KG1 (cell line): ENCODE measurements at regions not wholly inside any gene's neighbourhood (a gene's known extent, or its start where the extent isn't known, plus 50 kb on each side); places are given as distances from the start of the nearest gene placed in this dataset.

Source experiments
- DNase-seq: peaks from one replicate; lab custom pipeline; 2025; lab: John Stamatoyannopoulos, UW

DNA sequence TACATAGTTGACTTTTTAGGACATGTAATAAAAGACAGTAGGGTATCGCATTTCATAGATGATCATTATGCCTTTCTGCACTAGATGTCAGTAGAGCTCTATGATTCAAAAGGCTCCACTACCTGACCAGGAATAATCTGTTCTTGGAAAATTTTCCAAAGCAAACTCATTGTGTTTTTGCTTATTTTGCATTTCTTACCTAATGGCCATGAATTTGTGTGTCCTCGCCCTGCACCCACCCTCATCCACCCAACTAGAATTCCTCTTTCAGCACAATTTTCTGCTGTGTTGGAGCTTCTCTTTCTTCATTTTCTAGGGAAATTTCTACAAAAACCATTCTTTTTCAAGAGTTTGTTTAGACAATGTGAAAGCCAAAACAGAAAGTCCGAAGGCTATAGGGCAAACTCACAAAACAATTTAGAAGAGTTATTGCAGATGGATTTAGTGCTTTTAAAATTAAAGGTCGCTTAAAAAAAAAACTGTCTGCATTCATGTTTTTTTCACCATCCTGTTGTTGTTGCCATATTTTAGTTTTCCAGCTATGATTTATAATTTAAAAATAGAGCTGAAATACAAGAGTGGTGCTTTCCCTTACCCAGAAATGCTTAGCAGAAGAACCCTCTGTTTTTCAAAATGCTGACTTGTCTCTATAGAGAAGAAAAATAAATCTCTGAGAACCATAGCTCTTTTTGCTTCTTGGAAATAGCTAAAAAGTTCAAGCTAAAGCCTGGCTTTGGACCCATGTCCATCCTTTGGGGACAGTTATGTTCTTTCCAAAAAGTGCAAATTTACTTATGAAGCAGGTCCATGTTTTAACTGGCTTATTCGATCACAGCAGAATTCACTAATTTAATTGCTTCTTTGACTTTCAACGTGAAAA, 183.7 kb downstream of the SPATA18 start:
- no peak for DNase-seq

DNA sequence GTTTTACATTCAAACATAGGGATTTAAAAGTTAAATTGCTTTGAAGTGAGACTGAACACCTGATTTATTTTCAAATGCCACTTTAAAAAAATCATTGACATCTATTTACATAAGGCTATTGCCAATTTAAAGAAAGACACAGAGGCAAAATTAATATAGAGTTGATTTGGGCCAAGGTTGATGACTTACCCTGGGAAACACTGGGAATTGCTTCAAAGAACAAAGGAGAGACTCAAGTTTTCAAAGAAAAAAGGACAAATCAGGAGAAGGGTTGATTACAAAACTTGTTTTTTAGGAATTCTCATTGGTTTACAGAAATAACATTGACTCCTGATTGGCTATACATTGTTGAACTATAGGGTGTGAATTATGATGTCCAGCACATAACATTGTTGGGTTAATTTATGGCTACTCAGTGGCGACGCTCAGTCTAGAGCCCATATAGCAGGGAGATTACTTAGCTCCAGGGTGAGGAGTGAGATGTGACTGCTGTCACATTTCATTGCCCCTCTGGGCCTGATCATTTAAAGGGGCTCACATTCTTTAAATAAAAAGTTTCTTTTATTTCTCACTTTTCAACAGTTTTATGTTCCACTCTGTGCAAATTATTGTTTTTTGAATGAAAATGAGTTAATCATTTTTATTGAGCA, 184.6 kb downstream of the SPATA18 start:
- no peak for DNase-seq

DNA sequence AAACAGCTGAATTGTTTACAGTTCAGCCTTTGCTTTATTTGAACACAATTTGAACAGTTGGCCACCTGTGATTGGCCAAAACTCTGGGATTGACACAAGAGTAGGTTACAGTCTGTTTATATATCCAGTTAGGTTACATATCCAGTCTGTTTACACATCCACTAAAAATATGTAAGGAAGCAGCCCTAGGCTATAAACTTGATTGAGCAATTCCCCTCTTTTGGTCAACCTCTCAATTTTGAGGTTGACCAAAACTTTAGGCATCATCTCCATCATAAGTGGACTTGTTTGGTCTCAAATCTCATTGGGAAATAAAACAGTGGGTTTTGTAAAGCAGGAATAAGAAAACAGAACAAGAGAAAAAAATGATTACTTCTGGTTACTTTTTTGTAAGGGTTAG, 190.8 kb downstream of the SPATA18 start:
- DNase-seq, result no peak

DNA sequence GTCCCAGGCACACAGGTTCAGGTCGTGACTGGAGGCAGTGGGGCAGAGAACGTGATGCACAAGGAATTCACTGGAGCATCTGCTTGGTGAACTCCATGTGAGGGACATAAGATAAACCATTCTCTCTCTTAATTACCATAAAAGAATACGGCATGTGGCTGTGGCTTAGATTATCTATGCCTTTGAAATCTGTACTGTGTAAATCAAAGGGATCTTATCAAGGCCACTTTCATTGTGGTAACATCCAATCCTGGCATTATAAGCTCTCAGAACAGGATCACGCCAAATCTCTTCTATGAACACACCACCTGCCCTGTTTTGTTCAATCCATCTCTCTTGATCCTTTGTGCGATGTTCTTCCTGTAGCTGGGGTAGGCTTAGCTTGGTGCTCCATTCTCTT, 192.3 kb downstream of the SPATA18 start:
- no peak for DNase-seq

DNA sequence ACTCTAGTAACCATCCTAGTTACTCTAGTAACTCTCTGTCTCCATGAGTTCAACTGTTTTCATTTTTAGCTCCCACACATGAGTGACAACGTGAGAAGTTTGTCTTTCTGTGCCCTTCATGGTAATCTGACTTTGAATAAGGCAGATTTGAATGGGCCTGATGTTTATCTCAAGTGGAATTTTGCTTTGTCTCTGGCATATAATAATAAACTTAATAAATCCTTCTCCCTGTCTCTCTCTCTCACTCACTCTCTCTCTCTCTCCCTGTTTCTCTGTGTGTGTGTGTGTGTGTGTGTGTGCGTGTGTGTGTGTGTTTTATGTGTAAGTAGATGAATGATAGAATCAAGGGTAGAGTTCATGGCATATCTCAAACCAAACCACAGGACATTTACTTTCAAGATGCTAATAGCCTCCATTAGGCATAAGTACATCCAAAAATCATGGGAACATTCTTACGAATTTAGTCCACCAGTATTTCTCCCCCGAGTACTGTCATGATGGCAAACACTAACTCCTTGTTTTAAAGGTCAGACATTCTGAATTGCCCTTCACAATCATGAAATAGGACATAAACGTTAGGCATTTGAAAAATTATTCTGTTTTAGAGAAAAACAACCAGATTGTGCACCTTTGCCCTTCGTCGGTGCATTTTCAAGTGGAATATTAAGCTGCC, 193.1 kb downstream of the SPATA18 start:
- no peak for DNase-seq

DNA sequence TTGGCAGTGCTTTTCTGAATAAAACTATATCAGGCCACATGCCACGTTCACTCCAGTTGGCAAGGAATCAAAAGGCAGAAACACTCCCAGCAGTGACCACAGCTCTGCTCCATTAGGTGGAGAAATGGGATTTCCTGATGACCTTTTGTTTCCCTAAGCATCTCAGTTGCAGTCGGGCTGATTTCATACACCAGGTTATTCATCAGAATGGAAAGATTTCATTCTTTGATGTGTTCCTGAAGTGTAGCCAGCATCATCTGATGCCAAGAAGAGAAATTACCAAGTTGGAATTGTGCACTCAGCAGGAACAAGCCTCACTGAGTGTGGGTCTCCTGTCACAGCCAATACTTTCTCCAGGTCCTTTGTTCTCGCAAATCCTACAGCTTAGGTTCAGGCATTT, 193.7 kb downstream of the SPATA18 start:
- DNase-seq, result no peak

DNA sequence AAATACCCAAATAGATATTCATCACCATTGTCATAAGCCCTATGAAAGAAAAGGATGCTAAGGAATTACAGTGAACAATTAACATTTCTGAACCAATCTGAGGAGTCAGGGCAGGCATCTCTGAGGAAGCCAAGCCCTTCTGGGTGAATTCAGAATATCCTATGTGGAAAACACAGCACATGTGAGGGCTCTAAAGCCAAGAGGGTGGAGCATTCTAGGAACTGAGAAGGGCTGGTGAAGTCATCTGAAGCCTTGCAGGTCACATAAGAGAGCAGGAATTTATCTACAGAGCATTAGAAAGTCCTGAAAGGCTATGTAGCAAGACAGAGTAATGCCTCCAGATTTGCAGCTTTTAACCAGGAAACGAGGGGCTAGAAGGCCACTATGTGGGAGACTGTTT, 195.7 kb downstream of the SPATA18 start:
- no peak for DNase-seq

DNA sequence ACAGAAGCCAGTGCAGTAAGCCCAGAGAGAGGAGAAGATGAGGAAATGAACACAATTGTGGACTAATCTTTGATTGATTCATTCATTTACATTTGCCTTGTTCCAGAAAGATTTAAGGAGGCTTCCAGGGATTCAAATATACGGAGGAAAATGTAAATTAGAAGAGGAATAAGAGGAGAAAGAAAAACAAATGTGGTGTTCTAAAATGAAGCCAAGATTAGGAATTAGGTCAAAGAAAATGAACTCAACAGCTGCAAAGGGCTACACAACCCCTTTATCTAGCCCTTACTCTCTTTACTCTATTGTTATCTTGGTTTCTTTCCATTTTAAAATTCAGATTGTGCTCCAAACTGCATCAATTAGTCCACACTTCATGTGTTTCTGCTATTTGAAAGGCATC, 196.8 kb downstream of the SPATA18 start:
- no peak for DNase-seq

DNA sequence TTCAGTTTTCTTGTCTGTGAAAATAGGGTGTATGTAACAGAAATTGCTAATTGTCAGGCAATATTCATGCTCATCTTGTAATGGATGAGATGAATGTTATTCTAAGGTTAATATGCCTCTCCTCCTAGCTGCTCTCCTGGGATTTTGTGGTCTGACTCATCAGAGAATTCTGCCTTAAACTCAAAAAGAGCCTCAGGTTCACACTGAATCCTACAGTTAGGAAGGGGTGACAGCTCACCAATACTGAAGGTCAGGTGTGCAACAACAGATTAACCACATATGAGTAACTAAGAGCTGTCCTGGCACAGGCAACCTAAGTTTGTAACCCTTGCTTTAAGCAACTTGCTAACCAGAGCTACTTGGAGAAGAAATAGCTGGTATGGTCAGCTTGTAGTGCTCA, 197.7 kb downstream of the SPATA18 start:
- no peak for DNase-seq

DNA sequence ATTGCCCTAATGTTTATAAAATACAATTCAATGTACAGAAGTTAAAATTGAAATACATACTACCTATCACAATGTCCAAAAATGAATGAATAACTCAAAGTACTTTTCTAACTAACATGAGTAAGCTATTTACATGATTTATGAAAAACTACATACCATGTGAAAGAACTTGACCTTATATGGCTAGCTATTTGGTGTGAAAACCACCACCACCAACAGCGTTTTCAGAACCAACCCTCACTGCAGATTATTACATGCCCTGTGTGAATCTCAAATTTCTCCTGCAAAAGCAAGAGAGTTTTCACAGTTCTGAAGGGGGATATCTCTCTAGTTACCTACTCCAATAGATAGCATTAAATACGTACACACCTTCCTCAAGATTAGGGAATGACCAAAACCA, 198.5 kb downstream of the SPATA18 start:
- no peak for DNase-seq

DNA sequence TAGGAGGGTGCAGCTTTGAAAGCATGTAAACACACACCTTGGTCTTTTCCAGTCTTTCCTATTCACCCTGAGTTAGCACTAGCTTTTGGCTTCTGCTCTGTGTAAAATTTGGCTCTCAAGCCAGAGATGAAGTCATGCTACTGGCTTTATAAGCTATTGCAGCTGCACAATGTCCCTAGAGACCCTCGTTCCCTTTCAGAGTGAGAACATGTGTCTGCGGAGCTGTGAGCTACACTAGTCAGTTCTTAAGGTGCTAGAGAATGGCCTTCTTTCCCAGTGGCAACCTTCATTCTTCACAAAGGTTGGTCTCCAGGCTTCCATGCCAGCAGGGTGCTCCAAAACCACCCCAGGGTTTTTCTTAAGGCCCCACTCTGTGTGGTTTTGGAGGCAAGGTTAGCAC, 199.1 kb downstream of the SPATA18 start:
- DNase-seq, result no peak

DNA sequence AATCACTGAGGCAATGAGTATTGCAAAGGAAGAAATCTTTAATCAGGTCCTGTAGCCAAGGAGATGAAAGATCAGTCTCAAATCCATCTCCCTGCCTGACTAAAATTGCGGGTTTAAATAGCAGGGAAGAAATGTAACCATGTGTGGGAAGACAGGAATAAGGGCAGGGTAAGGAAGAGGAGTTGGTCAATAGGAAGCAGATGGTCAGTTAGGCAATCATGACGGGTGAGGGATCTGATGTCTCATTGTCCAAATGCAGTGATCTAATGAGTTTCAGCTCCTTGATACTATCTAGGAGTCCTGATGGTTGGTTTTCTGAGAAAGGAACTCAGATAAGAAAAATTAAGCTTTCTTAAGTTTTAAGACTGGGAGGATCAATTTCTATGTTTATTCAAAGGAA, 200.8 kb downstream of the SPATA18 start:
- DNase-seq, result no peak

DNA sequence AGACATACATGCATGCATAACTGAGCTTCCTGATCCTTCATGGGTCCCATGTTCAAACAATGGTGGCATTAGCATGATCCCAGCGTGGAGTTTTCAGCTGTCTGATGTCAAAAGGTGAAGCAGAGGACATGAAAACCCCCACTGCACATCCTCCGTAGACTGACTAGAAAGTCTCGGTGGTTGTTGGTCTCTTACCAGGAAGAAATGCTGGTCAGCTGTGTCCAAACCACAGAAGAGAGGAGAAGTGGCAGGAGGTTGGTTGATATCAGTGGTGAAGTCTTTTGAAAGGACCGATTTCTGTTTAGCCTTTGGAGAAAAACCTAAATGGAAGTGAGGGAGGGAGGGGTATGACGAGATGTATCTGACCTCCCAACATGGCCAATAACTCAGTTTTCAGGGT, 201.9 kb downstream of the SPATA18 start:
- DNase-seq, result no peak

DNA sequence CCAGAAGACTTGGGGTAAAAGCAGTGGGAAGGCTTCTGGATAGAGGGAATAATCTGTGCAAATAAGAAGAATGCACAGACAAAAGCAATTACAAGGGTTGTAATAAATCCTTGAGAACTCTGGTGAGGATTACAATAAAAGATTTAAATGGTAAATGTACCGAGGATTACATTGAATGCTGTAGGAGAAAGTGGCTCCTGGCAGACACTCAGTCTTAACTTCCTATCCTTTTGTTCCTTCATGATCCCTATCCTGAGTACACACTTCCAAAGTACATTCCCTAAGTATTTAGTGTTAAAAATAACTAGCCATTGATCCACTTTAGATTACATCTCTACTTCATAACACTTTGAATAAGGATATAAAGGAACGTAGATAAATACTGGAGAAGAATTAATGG, 205.4 kb downstream of the SPATA18 start:
- DNase-seq, result no peak

DNA sequence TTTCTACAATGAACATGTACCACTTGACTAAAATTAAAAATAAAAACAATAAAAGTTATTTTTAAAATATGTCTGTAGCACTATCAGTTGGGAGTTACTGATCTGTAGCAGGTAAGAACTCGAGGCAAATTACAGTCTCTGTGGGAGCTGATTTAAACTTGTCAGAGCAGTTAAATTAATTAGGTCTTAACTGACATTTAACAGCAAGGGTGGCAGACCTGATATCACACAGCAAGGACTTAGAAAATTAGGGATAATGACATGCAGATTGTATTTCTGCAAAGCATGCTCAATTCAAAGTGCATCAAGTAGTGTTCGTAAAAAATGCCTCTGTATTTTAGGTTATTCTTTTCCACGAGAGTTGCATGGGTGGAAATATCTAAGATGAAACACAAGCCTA, 208.9 kb downstream of the SPATA18 start:
- DNase-seq, result no peak

DNA sequence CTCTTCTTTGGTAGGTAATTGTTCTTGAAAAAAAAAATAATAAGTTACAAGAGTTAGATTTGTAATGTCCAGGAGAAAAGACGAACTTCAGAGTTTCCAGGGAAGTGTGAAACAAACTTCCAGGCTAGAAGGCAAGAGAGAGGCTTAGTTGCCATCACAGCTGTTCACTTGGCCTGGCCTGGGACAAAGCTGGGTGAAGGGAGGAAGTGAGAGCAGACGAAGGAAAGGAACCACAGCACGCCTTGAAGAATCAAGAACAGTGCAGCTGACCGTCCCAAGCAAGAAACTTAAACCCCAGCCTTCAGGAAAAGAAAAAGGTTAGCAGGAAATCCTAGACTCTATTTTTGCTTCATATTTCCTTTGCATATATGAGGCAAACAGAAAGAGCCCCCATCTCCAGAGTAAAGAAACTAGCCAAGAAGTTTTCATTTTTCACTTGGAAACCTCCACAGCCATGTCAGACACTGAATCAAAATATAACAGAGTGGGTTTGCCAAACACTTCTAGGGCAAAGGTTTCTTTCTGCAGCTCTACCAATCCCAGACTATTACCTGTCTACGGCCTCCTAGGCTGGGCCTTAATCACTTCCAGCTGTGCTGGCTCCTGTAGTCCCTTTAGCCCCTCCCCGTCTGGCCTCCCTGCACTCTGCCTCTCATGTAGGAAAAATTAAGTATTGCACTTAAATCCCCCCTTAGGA, 209.6 kb downstream of the SPATA18 start:
- no peak for DNase-seq

DNA sequence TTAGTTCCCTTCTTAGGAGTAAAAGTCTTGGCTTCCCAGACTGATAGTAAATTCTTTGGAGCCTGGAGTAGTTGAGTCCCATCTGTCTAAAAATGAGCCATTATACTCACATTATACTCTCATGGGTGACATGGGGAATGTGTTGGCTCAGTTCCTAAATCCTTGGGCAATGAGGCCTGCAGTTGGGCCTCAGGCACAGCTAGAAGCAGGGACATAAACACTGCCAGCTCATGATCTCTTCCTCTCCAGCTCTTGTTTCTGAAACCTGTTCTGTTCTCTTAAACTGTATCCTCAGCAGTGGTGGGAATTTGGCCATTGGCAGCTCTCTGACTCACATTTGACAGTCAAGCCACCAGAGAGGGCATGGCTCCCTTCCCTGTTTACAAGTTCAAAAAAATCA, 212.5 kb downstream of the SPATA18 start:
- DNase-seq, result no peak

DNA sequence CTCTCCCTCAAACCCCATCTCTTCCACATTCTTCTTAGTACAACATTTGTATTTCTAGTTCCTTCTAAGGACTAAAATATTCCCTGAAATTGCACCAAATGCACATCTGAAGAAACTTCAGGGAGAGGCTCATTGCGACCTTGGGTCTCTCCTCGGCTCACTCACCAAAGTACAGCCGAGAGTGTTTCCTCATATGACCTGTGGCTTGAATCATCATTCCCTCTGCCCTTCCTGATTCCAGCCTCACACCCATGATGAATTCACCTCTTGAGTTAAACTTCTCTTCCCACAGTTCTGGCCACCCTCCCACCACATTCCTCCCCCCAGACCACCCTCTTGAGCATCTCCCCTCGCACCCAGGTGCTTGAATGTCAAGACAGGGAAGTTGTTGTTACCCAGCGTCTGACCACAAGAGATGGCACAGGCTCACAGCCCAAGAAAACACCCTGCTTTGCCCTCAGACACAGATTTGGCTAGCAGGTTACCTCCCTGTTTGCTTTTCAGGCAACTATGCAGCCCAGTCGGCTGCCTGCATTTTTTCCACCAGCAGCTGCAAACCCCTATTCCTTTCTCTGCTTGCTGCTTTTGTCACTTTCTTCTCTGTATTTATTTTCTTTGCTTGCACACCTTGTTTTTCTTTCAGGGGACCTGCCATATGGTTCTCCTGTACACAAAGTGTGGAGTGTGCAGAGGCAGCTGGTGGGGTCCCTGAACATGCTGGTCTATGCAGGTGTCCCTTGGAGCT, 214.8 kb downstream of the SPATA18 start:
- no peak for DNase-seq

DNA sequence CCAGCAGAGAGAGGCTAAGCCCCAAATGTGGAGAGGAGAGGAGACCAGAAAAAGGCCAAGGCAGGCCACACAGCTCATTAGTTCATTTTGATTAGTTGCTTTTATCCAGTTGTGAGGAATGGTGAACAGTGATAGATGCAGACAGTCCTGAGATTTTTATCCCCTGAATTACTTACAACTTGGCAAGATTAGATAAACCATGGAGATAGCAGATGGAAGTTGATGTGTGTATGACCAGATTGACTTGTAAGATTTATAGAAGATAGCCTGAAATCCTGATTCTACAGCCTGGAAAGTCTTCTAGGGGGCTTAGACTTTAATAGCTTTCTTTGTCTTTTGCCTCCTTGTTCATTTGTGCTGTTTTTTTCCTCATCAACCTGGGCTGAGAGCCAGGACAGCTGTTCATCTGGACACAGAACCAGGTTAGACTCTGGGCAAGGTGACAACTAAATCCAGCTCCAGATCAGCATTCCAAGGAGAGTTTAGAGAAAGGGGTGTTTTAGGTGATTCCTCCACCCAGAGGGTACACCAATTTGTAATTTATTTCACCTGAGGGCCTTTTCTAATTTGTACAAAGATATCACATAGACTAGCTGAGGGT, 215.5 kb downstream of the SPATA18 start:
- no peak for DNase-seq

DNA sequence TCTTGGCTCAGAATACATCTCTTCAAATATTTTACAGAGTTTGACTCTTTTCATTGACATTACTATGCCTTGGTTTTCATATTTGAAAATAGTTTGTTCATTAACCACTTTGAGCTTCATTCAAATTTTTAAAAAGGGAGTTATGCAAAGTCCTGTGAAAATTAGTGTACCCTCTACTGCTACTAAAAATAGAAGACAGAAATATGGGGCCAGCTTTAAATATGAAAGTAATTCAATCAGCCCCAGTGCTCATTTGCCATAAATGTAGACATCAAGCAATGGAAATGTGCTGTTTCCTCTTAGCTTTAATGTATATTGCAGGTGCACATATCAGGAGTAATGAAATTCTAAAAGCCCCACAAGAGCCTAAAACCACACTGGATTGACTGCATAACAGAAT, 218.7 kb downstream of the SPATA18 start:
- no peak for DNase-seq

DNA sequence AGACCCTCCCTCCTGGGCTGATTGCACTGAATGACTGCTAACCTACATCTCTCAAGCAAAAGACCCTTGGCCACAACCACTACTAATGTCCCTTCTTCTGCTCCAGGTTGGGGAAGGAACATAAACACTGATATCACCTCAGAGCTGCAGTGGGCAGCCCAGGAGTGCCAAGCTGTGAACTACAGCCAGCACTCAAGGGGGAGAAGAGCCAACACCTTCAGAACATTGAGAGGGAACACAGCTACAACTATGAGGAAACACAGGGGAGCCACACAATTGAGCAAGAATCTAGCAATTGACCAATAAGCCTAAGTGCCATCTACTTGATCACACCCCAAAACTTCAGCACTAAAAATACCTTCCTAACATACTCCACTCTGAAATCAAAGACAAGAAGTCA, 222.8 kb downstream of the SPATA18 start:
- DNase-seq, result no peak
